Stimulated activated effector memory CD8-positive, alpha-beta T cell treated with anti-CD3 and anti-CD28 coated beads, Interleukin-12 subunit alpha, Interleukin-12 subunit beta, amount 100 ng/mL, for 72 hours (primary cell): ENCODE measurements at regions not wholly inside any gene's neighbourhood (a gene's known extent, or its start where the extent isn't known, plus 50 kb on each side); places are given as distances from the start of the nearest gene placed in this dataset.
A peak's percentile ranks its signal among the peaks of the same experiment; 100 is the strongest.
"Not testable (repeated sequence)": the region's sequence is repeated elsewhere in the genome, so short reads cannot be mapped to it uniquely, and the experiment has no call there.

ENCODE experiments used
- ATAC-seq: fragments of 150-1000 bp; cut with Tn5 transposase; 2 replicates; pipeline ENCODE4 v1.10.0; 2021
- DNase-seq, 2 donors: peaks; one replicate each; pipeline ENCODE4 v3.0.0; 2021 to 2022; ENCODE audit warnings: low spot score in 2 of 2
- H3K27ac Mint-ChIP-seq: one replicate; pipeline ENCODE4 v1.8.0; 2022; ENCODE audit warnings: mild to moderate bottlenecking, mixed read lengths
- H3K36me3 Mint-ChIP-seq: one replicate; pipeline ENCODE4 v1.8.0; 2022; ENCODE audit warnings: mild to moderate bottlenecking, mixed read lengths
- H3K4me1 Mint-ChIP-seq: one replicate; pipeline ENCODE4 v1.8.0; 2022; ENCODE audit warnings: mixed read lengths
- H3K4me3 Mint-ChIP-seq: one replicate; pipeline ENCODE4 v1.8.0; 2022; ENCODE audit warnings: mild to moderate bottlenecking, mixed read lengths
- H3K9me3 Mint-ChIP-seq: one replicate; pipeline ENCODE4 v1.8.0; 2022; ENCODE audit warnings: mixed read lengths

- ATAC-seq (peak; percentile 31), DNase-seq (no peak)
- Mint-ChIP-seq H3K4me1 (no peaks in the 10 kb centered on the region), H3K27ac (no peak overlapping the region), H3K9me3 (peaks cover 3% of the 10 kb centered on the region), H3K36me3 (no peaks in the 10 kb centered on the region), H3K4me3 (no peak overlapping the region)
Observed at GRCh38 chr1:96865731-96866685, 144.4 kb downstream of the PTBP2 start.

GRCh38 chr1:96872757-96873156 is 151.2 kb downstream of the PTBP2 start:
- DNase-seq: no peak
- Mint-ChIP-seq H3K4me1 (no peaks in the 10 kb centered on the region), H3K36me3 (no peaks in the 10 kb centered on the region), H3K9me3 (peaks cover 11% of the 10 kb centered on the region), H3K4me3 (no peak overlapping the region), H3K27ac (no peak overlapping the region)
- no peak for ATAC-seq

GRCh38 chr1:96878640-96879039 is 157.1 kb downstream of the PTBP2 start:
- Mint-ChIP-seq H3K36me3 (no peaks in the 10 kb centered on the region), H3K27ac (no peak overlapping the region), H3K9me3 (peaks cover 4% of the 10 kb centered on the region), H3K4me1 (no peaks in the 10 kb centered on the region), H3K4me3 (no peak overlapping the region)
- ATAC-seq: no peak
- no peak for DNase-seq

GRCh38 chr1:96880626-96881025 is 159.0 kb downstream of the PTBP2 start:
- Mint-ChIP-seq H3K27ac (no peak overlapping the region), H3K9me3 (peaks cover 4% of the 10 kb centered on the region), H3K4me1 (no peaks in the 10 kb centered on the region), H3K36me3 (no peaks in the 10 kb centered on the region), H3K4me3 (no peak overlapping the region)
- DNase-seq (no peak), ATAC-seq (no peak)

- no peak overlapping the region for H3K4me3 Mint-ChIP-seq
- no peaks in the 10 kb centered on the region for H3K36me3 Mint-ChIP-seq
- no peaks in the 10 kb centered on the region for H3K4me1 Mint-ChIP-seq
- ATAC-seq (no peak), DNase-seq (no peak)
- no peak overlapping the region for H3K27ac Mint-ChIP-seq
- H3K9me3 Mint-ChIP-seq: peaks cover 4% of the 10 kb centered on the region
Observed at GRCh38 chr1:96882096-96882495, 160.5 kb downstream of the PTBP2 start.

- ATAC-seq (no peak), DNase-seq (no peak)
- no peaks in the 10 kb centered on the region for H3K4me1 Mint-ChIP-seq
- peaks cover 2% of the 10 kb centered on the region for H3K9me3 Mint-ChIP-seq
- no peak overlapping the region for H3K27ac Mint-ChIP-seq
- H3K36me3 Mint-ChIP-seq: no peaks in the 10 kb centered on the region
- no peak overlapping the region for H3K4me3 Mint-ChIP-seq
Observed at GRCh38 chr1:96886474-96886873, 164.9 kb downstream of the PTBP2 start.

GRCh38 chr1:96887501-96887900 is 165.9 kb downstream of the PTBP2 start:
- Mint-ChIP-seq H3K27ac (no peak overlapping the region), H3K36me3 (no peaks in the 10 kb centered on the region), H3K4me3 (no peak overlapping the region), H3K9me3 (peaks cover 2% of the 10 kb centered on the region), H3K4me1 (no peaks in the 10 kb centered on the region)
- ATAC-seq: no peak
- no peak for DNase-seq

- H3K4me1 Mint-ChIP-seq: no peaks in the 10 kb centered on the region
- DNase-seq: no peak
- H3K36me3 Mint-ChIP-seq: no peaks in the 10 kb centered on the region
Observed at GRCh38 chr1:96901783-96902363, 180.3 kb downstream of the PTBP2 start.

GRCh38 chr1:96912248-96912647 is 190.7 kb downstream of the PTBP2 start:
- no peak for DNase-seq
- ATAC-seq: no peak
- Mint-ChIP-seq H3K36me3 (no peaks in the 10 kb centered on the region), H3K9me3 (no peaks in the 10 kb centered on the region), H3K4me3 (no peak overlapping the region), H3K4me1 (no peaks in the 10 kb centered on the region), H3K27ac (no peak overlapping the region)

More at GRCh38 chr1:96901783-96902363, 180.3 kb downstream of the PTBP2 start:
- Mint-ChIP-seq H3K9me3 (peaks cover 3% of the 10 kb centered on the region), H3K4me3 (no peak overlapping the region), H3K27ac (no peak overlapping the region)
- no peak for ATAC-seq

GRCh38 chr1:96915701-96916100 is 194.1 kb downstream of the PTBP2 start:
- H3K9me3 Mint-ChIP-seq, ATAC-seq, DNase-seq, H3K4me3 Mint-ChIP-seq, H3K4me1 Mint-ChIP-seq, H3K36me3 Mint-ChIP-seq, H3K27ac Mint-ChIP-seq: not testable (repeated sequence)

- no peak overlapping the region for H3K27ac Mint-ChIP-seq
- H3K4me1 Mint-ChIP-seq: no peaks in the 10 kb centered on the region
- no peak for DNase-seq
- H3K9me3 Mint-ChIP-seq: peaks cover 9% of the 10 kb centered on the region
- no peak overlapping the region for H3K4me3 Mint-ChIP-seq
- ATAC-seq: no peak
- no peaks in the 10 kb centered on the region for H3K36me3 Mint-ChIP-seq
Observed at GRCh38 chr1:96918406-96918805, 196.8 kb downstream of the PTBP2 start.

- Mint-ChIP-seq H3K4me3 (no peak overlapping the region), H3K4me1 (no peaks in the 10 kb centered on the region), H3K27ac (no peak overlapping the region), H3K36me3 (no peaks in the 10 kb centered on the region), H3K9me3 (peaks cover 15% of the 10 kb centered on the region)
- no peak for ATAC-seq
- DNase-seq: no peak
Observed at GRCh38 chr1:96922181-96922580, 200.6 kb downstream of the PTBP2 start.

GRCh38 chr1:96923753-96924152 is 202.2 kb downstream of the PTBP2 start:
- Mint-ChIP-seq H3K9me3 (peaks cover 15% of the 10 kb centered on the region), H3K4me1 (no peaks in the 10 kb centered on the region), H3K27ac (no peak overlapping the region), H3K4me3 (no peak overlapping the region), H3K36me3 (no peaks in the 10 kb centered on the region)
- DNase-seq (no peak), ATAC-seq (no peak)

- Mint-ChIP-seq H3K9me3 (peaks cover 12% of the 10 kb centered on the region), H3K4me3 (no peak overlapping the region), H3K4me1 (no peaks in the 10 kb centered on the region), H3K27ac (no peak overlapping the region), H3K36me3 (no peaks in the 10 kb centered on the region)
- no peak for ATAC-seq
- no peak for DNase-seq
Observed at GRCh38 chr1:96926176-96926575, 204.6 kb downstream of the PTBP2 start.

GRCh38 chr1:96927125-96927524 is 205.5 kb downstream of the PTBP2 start:
- peaks cover 12% of the 10 kb centered on the region for H3K9me3 Mint-ChIP-seq
- no peak overlapping the region for H3K27ac Mint-ChIP-seq
- no peak for DNase-seq
- no peaks in the 10 kb centered on the region for H3K4me1 Mint-ChIP-seq
- ATAC-seq: peak; percentile 31
- H3K36me3 Mint-ChIP-seq: no peaks in the 10 kb centered on the region
- no peak overlapping the region for H3K4me3 Mint-ChIP-seq

- no peak for DNase-seq
- H3K27ac Mint-ChIP-seq: no peak overlapping the region
- H3K4me3 Mint-ChIP-seq: no peak overlapping the region
- H3K9me3 Mint-ChIP-seq: no peaks in the 10 kb centered on the region
- no peak for ATAC-seq
- H3K4me1 Mint-ChIP-seq: no peaks in the 10 kb centered on the region
- H3K36me3 Mint-ChIP-seq: no peaks in the 10 kb centered on the region
Observed at GRCh38 chr1:96931136-96931535, 209.6 kb downstream of the PTBP2 start.
